ENCODE measurements at regions not wholly inside any gene's neighbourhood (a gene's known extent, or its start where the extent isn't known, plus 50 kb on each side); places are given as distances from the start of the nearest gene placed in this dataset.

DNA sequence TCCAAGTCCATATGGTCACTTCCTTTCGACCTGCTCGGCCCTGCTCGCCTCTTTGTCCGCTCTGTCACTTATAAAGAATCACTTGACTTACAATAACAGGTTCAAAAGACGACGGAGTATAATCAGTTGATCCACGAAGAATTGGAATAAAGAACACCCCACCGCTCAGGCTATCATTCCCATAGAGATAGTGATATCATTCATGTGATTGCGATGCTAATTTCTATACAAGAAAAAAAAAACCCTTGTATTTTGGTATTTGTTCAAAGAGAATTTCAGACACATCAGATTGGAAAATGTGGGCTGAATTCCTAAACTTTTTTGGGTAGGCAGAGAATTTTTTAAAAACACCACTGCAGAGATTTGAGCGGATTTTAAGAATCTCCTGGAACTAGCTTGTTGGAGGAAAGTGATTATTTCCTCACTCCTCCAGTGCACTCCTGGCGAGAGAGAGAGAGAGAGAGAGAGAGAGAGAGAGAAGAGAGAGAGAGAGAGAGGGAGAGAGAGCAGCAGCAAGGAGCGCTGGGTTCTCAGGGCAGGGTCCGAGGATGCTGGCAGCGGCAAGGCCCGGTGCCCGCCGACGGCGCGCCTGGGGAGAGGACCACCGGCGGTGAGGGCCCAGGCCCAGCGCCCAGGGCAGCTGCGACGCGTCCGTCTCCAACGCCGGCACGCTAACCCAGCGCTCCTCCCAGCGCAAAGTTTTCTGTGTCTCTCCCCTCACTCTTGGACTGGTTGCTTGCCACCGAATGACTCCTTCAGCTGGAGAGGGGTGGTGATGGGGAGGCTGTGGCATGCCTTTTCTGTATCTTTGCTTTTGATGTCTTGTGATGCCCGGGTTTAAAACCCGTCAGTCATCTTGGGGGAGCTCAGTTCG lies 149.0 kb upstream of the ZNF536 start:
- DNase-seq: no peak

DNA sequence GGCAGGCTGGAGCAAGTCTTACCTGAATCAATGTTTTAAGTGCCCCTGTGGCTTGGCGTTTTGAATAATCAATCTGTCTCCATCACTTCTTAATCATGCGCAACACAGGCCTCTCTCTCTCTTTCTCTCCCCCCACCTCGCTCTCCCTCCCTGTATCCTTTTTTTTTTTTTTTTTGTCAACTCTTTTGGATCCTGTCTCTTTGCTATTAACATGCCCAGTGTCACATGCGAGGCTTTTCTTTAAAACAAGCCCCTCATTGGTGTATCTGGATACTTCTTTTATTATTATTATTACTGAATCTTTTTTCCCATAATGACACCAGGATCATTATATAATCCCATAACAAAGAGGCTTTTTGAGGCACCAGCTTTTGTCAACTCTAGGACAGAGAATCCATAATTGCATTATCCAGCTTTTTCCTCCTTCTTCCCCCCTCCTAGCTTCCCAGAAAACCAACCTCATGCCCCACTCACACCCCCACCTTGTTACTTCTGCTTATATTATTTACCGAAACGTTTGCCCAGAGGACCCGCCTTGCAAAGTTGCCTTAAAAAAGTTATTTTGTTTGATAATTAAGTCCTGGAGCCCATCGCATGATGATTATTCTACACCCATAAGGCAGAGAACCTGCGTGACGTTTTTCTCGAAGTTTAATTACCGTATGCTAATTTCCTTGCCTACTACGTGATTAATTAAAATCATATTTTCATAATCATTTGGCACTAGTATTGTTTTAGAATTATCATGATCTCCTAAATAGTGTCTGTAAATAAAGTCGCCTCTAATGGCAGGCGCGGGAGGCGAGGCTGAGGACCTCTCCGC lies 148.1 kb upstream of the ZNF536 start:
- no peak for DNase-seq

DNA sequence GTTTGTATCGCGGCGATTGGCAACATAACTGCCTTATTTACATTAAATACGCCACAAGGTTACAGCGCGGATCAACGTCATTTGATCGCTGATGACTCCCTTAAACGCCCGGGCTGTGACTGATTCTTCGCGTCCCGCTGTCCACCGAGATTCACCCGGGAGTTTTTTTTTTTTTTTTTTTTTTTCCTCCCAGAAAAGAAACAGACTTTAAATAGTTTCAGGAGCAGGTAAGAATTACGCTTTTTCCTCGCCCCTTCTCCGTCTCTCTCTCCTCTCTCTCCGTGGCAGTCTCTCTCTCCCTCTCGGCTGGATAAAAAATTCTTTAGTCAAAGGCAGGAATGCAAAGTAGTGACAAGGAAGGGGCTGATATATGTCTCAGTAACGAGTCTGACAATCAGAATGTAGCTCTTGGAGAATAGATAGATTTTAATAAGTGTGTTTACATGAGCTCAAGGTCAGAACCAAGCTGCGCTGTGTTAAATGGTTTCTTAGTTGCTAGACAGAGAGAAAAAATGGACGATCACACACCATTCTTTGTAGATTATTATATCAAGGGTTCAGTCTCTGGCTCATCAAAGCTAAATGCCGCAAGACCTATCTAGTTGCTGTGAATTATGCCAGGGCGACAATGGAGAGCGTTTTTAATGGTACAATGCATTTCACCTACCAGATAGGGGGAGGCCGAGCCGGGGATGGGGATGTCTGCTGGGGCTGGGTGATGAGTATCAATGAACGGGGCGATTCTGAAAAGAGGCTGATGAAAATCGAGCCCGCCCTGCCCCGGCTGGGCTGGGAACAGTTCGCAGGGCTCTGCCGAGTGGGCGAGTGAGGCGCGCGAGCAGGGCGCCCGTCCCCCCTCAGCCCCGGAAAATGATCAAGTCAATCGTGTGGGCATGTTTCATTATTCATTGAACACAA lies 147.2 kb upstream of the ZNF536 start:
- DNase-seq: no peak

DNA sequence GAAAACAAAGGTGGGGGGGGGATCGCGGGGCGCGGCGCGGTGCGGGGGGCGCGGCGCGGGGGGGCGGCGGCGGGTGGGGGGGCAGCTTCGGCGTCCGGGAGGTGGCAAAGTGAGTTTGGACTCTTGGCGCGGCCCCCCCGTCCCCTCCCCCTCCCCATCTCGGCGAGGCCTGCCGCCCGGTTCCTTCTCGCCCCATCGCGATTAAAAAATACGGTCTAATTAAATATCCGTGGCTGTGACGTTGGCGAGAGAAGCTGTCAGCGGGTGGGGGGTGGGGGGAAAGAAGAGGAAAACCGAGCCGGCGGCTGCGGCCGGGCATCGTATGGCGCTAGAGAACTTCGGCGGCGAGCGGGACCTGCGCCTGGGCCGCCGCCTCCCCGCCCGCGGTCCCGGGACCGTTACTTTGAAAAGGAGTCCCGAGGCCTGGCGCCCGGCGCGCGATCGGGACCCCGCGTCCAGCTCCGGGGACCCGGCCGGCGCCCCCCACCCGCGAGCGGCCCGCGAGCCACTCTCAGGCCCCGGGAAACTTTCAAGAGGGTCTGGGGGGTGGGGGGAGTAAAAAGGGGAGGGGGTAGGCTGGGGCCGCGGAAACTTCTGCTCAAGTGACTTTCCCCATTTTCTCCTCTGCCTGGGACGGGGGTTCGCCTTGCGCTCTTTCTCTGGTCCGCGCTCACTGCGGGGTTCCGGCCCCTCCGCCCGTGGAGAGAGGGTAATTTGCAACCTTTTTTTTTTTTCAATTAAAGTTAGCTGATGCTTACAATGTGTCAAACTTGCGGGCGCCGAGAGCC lies 146.3 kb upstream of the ZNF536 start:
- no peak for DNase-seq

DNA sequence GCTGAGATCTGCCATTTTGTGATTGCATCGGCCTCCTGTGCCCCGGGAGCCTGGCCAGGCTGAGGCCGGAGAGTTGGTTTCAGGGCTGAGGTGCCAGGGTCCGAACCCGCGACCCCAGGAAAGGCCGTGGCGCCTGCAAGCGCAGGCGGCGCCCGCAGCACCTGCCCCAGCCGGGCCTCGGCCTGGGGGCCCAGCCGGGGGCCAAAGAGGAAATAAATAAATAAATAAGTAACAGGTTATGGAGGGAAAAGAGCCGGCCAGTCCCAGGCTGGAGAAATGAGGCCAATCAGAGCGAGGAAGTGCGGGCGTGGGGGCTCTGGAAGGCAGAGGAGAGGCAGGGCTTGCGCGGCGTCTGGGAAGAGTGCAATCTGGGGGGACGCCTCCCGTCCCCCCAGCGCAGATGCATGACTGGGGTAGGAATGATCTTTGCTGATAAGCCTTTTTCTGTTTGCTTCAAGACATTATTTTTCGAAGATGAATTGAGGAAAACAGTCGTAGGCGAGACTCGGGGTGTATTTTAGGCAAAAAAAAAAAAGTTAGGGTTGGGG lies 145.6 kb upstream of the ZNF536 start:
- no peak for DNase-seq

DNA sequence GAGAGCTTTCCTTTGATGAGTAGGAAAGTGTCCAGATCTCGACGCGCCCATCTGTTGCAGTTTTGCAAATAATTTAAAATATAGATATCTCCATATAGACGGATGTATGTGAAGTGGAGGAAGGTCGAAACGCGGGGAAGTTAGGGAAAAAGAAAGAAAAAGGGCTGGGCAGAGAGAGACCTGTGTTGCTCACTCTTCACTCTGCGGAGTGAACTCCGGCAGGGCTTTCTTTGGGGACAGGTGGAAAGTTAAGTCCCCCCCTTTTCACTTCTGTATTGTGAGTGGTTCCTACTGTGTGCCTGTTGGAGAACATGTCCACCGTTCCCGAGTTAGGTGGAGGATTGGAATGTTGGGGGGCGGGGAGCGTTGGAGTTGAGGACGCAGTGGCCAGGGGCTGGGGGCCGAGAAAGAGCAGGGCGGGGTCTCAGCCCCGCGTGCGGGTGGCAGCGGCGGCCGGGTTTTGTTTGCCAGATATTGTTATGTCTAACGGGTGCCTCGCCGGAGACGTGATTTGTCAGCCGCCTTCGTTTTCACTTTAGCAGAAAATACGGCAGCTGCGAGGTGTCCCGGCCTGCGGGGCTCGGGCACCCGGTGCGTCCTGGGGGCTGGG lies 145.1 kb upstream of the ZNF536 start:
- DNase-seq: no peak

DNA sequence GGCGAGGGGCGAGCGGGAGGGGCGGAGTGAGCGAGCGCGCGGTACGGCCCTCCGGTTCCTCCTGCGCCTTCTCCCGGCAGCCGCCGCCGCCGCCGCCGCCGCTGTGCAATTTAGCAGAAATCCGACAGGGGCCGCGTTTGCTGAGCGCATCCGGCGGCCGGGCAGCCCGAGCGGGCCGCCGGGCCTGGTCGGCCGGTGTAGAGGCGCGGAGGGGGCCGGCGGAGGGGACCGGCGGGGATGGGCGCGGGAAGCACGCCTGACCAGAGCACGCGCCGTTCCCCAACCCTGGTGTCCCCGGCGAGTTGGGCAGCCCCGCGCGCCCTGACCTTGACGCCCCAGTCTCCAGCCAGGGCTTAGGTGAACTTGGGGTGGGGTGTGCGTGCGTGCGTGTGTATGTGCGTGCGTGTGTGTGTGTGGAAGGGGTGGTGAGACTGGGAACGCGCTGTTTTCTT lies 144.5 kb upstream of the ZNF536 start:
- no peak for DNase-seq

DNA sequence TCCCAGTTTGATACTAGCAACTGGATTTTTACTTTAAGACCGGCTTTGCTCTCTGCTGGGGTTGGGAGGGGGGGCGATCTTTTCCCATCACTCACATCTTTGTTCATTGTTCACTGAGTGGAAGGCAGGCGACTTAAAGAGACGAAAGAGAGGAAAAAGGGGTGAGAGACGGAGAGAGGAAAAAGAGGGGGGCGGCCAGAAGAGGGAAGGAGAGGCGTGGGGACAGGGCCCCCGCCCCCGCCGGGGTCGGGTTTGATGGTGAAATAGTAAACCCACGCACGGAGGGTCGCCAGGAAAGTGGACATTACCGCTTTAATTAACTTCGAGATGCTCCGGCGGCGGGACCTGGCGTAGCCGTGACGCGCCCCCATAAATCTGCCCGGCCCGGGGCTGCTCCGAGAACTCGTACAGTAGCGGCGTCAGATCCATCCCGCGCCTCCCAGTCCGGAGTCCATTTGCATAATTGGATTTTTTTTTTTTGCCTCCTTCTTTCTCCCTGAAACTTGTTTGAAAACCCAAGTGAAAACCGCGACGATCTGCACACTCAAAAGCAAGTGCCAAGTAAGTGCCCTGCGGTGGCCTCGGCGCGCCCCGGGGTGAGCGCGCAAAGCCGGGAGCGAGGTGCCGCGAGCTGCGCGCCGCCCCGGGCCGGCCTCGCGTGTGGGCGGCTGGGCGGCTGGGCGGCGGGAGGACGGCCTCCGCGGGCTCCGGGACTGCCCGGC lies 143.9 kb upstream of the ZNF536 start:
- DNase-seq: no peak

DNA sequence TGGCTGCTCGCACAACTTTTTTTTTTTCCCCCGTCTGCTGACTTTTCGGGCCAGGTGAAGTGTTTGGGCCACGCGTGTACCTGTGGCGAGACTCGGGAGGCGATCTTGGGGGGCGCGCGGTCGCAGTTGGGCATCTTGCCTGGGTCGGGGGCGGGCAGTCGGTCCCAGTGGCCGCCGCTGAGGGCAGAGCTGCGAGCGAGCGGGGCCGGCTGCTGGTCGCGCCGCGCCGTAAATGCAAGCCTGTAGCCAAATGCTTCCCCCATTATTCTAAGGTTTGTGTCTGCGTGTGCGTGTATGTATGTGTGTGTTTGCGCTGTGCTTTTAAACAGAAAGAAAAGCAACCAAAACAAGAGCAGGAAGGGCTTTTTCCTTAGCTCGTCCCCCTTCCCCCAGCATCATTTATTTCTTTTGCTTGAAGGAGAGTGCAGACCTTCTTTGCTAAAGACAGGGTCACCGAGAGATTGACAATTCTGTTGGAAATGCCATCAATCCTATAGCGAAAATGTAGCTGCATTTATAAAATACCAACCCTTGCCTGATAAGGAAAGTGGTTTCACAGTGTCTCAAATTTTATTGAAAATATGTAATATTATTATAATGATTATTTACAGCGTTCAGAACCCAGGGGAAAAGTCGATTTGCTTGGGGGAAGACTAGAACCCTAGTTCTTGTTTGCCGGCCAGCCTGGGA lies 143.2 kb upstream of the ZNF536 start:
- no peak for DNase-seq

DNA sequence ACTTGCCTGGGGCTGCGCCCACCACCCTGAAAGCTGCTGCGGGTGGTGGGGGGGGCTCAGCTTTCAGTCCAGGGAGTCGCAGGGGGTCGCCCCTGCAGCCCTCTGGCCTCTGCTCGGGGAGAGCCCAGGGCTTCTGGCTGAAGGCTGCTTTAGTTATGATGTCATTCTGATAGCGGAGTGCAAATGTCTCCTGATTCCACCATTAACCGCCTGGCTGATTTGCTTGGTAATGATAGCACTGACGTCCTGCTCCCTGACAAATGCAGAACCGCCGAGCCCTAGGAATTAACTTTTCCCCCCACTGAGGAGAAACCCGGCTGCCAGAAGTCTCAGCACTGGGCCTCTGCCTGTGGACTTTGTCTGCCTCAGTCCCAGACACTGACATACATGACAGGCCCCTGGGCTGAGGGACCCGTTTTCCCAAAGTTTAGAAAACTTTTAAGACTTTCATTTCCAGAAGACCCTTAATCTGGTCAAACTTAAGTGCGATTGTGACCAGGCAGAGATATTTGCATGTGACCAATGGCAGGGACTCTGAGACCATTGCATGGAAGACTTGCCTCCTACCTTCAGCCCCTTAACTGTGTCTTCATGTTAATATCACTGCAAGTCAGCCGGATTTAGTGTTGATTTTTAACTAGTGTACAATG lies 142.5 kb upstream of the ZNF536 start:
- no peak for DNase-seq

DNA sequence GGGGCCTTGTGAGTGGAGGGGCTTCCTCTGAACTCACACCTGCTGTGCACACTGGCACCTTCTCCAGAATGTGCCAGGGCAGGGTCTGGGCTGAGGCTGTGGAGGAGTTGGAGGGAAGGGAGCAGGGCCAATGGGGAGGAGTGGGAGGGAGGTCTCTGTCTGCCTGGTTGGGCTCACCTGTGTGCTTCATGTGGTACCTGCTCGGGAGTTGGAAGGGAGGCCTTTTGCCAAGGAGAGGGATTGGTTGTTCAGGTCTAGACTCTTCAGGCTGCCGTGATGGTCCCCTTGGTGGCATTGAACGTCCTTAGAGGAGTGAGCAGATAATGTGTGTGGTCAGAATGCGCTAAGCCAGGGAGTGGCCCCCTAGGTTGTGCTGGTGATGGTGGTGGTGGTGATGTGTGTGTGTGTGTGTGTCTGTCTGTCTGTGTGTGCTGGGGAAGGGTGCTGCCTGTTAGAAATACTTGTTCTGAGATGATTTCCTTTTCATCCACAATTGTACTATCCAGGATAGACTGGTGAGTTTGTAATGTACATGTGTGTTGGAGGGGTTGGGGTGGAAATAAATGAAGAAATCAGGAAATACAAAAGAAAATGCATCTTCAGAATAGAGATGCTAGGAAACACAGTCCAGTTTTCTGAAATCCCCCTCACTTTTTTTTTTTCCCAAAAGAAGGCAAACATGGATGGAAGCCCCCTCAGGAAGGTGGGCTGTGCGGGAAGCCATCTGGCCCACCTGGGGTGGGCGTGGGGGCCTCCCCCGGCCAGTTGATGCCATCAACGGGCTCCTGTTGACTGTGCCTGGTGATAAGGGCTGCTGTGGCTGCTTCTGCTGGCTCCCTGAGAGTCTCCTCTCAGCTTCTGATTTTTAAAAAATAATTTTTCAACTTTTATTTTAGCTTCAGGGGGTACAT lies 140.5 kb upstream of the ZNF536 start:
- DNase-seq: no peak

DNA sequence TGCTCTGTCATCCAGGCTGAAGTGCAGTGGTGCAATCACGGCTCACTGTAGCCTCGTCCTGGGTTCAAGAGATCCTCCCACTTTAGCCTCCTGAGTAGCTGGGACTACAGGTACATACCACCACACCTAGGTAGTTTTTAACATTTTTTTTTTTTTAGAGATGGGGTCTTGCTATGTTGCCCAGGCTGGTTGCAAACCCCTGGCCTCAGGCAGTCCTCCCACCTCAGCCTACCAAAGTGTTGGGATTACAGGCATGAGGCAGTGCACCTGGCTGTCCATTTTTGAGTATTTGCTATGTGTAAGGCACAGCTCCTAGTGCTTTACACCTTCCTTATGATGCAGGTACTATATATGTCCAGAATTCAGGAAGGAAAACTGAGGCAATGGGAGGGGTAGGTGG lies 138.8 kb upstream of the ZNF536 start:
- DNase-seq: no peak

DNA sequence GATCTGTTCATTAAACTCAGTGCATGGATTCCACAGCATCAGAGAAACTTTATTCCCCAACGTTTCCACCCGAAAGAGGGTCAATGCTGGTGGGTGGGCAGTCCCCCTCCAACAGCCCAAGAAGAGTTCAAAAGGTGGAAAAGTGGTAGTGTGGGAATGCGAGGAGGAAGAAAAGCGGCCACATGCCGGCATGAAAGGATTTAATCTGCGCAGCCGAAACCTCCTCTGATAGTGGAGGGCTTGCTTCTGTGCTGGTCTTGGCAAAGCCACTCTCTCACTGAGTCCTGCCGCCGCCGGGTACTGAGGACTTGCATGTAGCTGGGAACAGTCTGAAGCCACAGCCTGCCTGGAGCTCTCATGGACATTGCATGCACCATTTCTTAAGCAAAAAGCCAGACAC lies 136.2 kb upstream of the ZNF536 start:
- no peak for DNase-seq

DNA sequence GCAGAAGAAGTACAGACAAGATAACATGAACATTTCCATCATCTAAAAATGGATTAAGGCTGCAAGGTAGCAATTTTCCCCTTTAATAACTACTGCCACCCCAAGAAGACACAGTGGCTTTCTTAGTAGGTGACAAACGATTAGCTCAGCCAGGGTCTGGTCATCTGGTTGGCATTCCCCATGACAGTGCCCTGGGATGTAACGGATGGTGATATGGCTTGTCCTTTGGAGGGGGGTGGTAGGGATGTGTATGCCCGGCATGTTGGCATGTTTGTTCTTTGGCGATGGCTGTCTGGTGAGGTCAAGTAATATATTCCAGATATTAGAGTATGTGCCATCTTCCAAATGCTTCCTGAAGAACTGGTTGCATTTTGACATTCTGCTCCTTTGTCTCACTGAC lies 135.6 kb upstream of the ZNF536 start:
- no peak for DNase-seq

DNA sequence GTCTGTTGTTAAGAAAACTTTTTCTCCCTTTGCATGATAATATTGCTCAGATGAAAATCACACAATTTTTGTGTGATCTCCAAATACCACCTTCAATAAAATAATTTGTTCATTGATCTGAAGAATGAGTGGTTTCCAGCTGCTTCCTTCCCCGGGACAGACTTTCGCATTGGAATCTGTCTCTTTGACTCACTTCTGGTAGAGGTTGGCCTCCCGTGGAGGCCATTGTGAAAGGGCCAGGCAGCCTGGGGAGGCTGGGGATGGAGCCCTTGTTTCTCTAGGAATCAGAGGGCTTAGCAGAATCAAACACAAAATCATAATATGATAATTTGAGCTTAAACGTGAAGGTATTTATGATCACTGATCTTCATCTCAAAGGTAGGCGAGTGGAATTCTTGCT lies 135.0 kb upstream of the ZNF536 start:
- DNase-seq: no peak

DNA sequence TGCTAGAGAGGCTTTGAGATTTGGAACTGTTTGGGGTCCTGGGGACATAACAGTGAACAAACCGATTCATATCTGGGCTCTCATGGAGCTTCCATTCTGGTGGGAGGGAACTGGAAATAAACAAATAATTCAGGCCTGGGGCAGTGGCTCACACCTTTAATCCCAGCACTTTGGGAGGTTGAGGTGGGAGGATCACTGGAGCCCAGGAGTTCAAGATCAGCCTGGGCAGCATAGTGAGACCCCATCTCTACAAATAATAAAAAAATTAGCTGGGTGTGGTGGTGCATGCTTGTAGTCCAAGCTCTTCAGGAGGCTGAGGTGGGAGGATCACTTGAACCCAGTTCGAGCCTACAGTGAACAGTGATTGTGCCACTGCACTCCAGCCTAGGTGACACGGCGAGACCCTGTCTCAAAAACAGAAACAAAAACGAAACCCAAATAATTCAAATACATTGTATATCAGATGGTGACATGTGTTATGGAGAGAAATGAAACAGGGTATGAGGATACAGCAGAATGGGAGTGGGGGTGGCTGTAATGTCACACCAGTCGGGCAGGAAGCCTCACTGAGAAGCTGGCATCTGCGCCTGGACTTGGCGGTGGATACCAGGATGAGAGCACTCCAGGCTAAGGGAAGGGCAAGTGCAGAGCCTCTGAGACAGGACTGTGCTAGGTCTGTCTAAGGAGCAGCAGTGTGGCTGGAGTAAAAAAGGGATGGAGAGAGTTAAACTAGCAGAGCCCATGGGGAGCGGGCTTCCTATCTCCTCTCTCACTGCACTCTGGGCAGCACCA lies 131.1 kb upstream of the ZNF536 start:
- no peak for DNase-seq

DNA sequence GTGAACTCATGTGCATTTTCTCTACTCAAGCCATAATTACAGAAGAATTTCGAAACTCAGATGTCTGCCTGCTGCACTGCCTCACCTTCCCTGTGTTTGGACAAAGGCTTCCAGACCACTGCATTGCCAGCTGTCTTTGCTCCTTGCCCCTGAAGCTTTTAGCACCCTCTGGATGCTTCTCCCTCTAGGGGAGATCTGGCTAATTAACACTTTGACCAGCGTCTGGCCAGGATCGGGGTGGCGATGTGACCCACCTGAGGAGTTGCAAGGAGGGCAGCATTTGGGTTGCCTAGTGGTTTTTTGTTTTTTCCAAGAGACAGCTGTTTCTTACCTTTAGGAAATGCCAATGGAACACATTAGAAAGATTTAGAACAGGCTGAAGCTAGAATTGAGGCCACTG lies 127.7 kb upstream of the ZNF536 start:
- DNase-seq: no peak
